ENCODE measurements at regions not wholly inside any gene's neighbourhood (a gene's known extent, or its start where the extent isn't known, plus 50 kb on each side); places are given as distances from the start of the nearest gene placed in this dataset.

DNA sequence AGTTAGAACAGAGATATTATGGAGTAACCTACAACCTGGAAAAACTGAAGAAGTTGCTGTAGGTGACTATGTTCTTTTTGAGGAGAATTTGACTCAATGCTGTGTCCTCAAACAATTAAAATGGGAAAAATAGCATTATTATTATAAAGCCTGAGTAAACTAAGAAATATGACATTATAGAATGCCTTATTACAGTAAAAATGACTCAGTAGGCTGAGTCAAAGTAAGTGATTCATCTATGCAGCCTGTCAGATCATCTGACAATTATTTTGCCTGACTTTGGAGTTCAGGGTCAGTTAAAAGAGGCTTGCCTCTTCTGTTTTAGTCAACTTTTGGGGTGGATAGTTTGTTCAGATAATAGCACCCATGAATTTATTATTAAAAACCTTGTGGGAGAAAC lies 150.8 kb upstream of the PTGFR start:
- Histone ChIP-seq H2AFZ (ENCODE audit: low read depth, low read length) (no peak overlapping the region), H3K9ac (ENCODE audit: low read length) (no peak overlapping the region), H3K36me3 (replicated peaks; ENCODE audit: low read depth, low read length) (no peaks in the 10 kb centered on the region), H3K27ac (ENCODE audit: low read length) (no peak overlapping the region), H3K79me2 (ENCODE audit: low read length) (no peaks in the 10 kb centered on the region), H4K20me1 (ENCODE audit: insufficient read depth, low read length) (no peaks in the 10 kb centered on the region), H3K27me3 (ENCODE audit: low read depth, low read length) (no peaks in the 10 kb centered on the region), H3K4me2 (ENCODE audit: low read length) (no peak overlapping the region), H3K4me3 (ENCODE audit: low read length) (no peak overlapping the region), H3K4me1 (ENCODE audit: low read length) (no peaks in the 10 kb centered on the region), H3K9me3 (ENCODE audit: insufficient read depth, low read length) (no peaks in the 10 kb centered on the region)
- TF ChIP-seq, protein P1, sequence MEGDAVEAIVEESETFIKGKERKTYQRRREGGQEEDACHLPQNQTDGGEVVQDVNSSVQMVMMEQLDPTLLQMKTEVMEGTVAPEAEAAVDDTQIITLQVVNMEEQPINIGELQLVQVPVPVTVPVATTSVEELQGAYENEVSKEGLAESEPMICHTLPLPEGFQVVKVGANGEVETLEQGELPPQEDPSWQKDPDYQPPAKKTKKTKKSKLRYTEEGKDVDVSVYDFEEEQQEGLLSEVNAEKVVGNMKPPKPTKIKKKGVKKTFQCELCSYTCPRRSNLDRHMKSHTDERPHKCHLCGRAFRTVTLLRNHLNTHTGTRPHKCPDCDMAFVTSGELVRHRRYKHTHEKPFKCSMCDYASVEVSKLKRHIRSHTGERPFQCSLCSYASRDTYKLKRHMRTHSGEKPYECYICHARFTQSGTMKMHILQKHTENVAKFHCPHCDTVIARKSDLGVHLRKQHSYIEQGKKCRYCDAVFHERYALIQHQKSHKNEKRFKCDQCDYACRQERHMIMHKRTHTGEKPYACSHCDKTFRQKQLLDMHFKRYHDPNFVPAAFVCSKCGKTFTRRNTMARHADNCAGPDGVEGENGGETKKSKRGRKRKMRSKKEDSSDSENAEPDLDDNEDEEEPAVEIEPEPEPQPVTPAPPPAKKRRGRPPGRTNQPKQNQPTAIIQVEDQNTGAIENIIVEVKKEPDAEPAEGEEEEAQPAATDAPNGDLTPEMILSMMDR (IDR thresholded peaks at IDR 0.05; ENCODE audit: low read depth, low read length): no peak
- no peak for TF ChIP-seq EZH2phosphoT487 (IDR thresholded peaks at IDR 0.05; ENCODE audit: low read depth)

DNA sequence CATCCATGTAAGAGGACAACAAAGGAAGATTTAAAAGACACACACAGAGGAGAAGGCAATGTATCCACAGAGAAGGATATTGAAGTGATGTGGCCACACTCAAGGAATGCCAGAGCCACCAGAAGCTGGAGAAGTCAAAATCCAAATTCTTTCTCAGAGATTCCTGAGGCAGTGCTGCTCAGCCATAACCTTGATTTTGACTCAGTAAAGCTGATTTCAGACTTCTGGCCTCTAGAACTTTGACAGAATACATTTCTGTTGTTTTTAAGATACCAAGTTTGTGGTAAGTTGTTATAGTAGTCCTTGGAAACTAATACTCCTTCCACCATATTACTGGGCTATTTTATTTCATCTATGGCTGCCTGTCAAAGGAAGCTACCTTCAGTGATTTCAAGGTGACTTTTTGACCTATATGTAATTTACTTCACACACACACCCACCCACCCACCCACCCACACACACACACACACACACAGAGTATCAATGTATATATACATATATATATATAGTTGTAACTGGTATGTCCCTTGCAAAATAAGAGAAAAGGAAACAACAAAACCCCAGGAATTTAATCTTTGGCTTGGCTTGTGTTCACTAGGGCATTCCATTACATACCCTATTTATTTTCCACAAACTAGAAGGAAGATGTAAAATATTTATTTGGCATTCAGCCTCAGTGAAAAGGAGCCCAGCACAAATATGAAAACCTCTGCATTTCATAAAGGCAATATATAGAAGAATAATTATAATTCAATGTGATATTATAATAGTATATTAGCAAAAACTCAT lies 142.1 kb upstream of the PTGFR start:
- Histone ChIP-seq H3K27me3 (ENCODE audit: low read depth, low read length) (no peaks in the 10 kb centered on the region), H3K79me2 (ENCODE audit: low read length) (no peaks in the 10 kb centered on the region), H3K9me3 (ENCODE audit: insufficient read depth, low read length) (no peaks in the 10 kb centered on the region), H3K36me3 (replicated peaks; ENCODE audit: low read depth, low read length) (no peaks in the 10 kb centered on the region), H3K27ac (ENCODE audit: low read length) (no peak overlapping the region), H3K4me2 (ENCODE audit: low read length) (no peak overlapping the region), H4K20me1 (ENCODE audit: insufficient read depth, low read length) (no peaks in the 10 kb centered on the region), H2AFZ (ENCODE audit: low read depth, low read length) (no peak overlapping the region), H3K9ac (ENCODE audit: low read length) (no peak overlapping the region), H3K4me3 (ENCODE audit: low read length) (no peak overlapping the region), H3K4me1 (ENCODE audit: low read length) (no peaks in the 10 kb centered on the region)
- TF ChIP-seq, protein P1 (IDR thresholded peaks at IDR 0.05; ENCODE audit: low read depth, low read length): no peak
- no peak for TF ChIP-seq EZH2phosphoT487 (IDR thresholded peaks at IDR 0.05; ENCODE audit: low read depth)

DNA sequence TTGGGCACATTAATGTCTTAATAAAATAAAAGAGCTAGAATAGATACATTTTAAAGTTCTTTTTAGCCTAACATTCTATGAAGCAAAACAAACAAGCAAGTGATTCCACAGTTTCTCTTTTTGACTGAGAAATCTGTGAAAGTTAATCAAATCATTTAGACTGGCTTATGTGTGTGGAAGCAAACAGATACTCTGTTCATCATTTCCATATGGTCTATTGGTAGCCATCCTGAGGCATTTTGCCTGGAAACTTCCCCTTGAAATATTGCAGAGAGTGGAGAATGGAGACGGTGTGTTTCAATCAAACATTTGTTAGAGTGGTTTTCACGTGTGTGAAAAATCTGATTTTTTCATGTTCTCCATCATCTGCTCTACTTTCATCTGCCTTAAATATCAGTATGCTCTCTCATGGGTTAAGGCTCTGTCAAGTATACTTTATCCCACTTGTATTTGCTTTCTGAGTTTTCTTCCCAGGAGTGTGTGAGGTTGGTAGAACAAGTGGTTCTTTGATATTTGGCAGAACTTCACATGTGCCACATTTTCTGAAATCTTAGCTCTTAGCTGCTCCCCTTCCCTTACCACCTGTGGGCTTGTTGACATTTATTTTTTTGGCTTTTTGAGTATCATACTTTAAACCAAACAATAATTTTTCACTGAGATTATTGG lies 139.1 kb upstream of the PTGFR start:
- Histone ChIP-seq H3K27me3 (ENCODE audit: low read depth, low read length) (no peaks in the 10 kb centered on the region), H3K4me3 (ENCODE audit: low read length) (no peak overlapping the region), H3K27ac (ENCODE audit: low read length) (no peak overlapping the region), H3K36me3 (replicated peaks; ENCODE audit: low read depth, low read length) (no peaks in the 10 kb centered on the region), H3K9me3 (ENCODE audit: insufficient read depth, low read length) (no peaks in the 10 kb centered on the region), H3K4me1 (ENCODE audit: low read length) (no peaks in the 10 kb centered on the region), H3K9ac (ENCODE audit: low read length) (no peak overlapping the region), H3K79me2 (ENCODE audit: low read length) (no peaks in the 10 kb centered on the region), H4K20me1 (ENCODE audit: insufficient read depth, low read length) (no peaks in the 10 kb centered on the region), H2AFZ (ENCODE audit: low read depth, low read length) (no peak overlapping the region), H3K4me2 (ENCODE audit: low read length) (no peak overlapping the region)
- TF ChIP-seq, protein P1 (IDR thresholded peaks at IDR 0.05; ENCODE audit: low read depth, low read length): no peak
- no peak for TF ChIP-seq EZH2phosphoT487 (IDR thresholded peaks at IDR 0.05; ENCODE audit: low read depth)

DNA sequence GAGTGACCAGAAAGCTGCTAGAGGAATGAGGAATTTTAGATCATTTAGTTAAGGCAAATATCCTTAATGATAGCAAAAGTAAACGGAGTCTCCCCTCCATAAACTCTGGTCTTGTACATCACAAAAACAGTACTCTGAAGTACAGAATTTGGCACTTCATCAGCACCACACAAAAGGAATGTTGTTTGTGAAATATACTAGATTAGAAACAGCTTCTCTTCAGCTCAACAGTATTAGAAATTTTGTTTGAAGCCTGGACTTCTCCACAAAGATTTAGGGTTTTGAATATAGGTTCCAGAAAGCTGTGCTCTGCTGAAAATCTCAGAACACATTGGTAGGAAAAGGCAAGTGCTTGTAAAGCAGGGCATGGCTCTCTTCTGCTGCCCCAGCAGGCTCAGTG lies 135.1 kb upstream of the PTGFR start:
- Histone ChIP-seq H3K27ac (ENCODE audit: low read length) (no peak overlapping the region), H3K36me3 (replicated peaks; ENCODE audit: low read depth, low read length) (no peaks in the 10 kb centered on the region), H3K4me2 (ENCODE audit: low read length) (no peak overlapping the region), H2AFZ (ENCODE audit: low read depth, low read length) (no peak overlapping the region), H4K20me1 (ENCODE audit: insufficient read depth, low read length) (no peaks in the 10 kb centered on the region), H3K79me2 (ENCODE audit: low read length) (no peaks in the 10 kb centered on the region), H3K4me1 (ENCODE audit: low read length) (no peaks in the 10 kb centered on the region), H3K9me3 (ENCODE audit: insufficient read depth, low read length) (no peaks in the 10 kb centered on the region), H3K27me3 (ENCODE audit: low read depth, low read length) (no peaks in the 10 kb centered on the region), H3K4me3 (ENCODE audit: low read length) (no peak overlapping the region), H3K9ac (ENCODE audit: low read length) (no peak overlapping the region)
- TF ChIP-seq EZH2phosphoT487 (IDR thresholded peaks at IDR 0.05; ENCODE audit: low read depth): no peak
- TF ChIP-seq, protein P1 (IDR thresholded peaks at IDR 0.05; ENCODE audit: low read depth, low read length): no peak

All from OCI-LY3 (cell line).